ENCODE measurements at regions not wholly inside any gene's neighbourhood (a gene's known extent, or its start where the extent isn't known, plus 50 kb on each side); places are given as distances from the start of the nearest gene placed in this dataset.

GRCh38 chr3:94548581-94549316 is 485.9 kb downstream of the NSUN3 start:
- no peak for TF ChIP-seq CTCF (IDR thresholded peaks at IDR 0.05)
- no peak for TF ChIP-seq POLR2A (IDR thresholded peaks at IDR 0.05)
